ENCODE measurements at regions not wholly inside any gene's neighbourhood (a gene's known extent, or its start where the extent isn't known, plus 50 kb on each side); places are given as distances from the start of the nearest gene placed in this dataset.

DNA sequence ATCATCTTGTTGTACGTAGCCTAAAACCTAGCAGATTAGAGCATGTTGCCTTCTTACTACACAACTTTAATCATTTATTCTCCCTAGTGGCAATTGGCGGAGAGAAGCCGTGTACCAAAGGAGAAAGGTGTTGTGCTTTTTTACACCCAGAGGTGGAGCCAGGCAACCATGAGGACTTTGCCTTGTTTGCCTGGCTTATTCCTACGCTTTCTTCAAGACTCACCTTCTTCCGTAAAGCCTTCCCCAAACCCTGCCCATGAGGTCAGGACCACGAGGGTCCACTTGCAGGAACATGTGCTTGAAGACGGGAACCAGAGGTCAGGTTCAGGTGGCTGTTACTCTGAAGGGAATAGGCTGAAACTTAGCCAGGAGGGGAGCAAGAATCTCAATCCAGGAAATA, 290.5 kb downstream of the RAB28 start:
- no peak overlapping the region for H4K91ac ChIP-seq (replicated peaks; ENCODE audit: insufficient read length, low read length)
- DNase-seq (ENCODE audit: low read depth in 1 of 2, low spot score in 2 of 2) (no peak), FAIRE-seq (peak; percentile 66)
- H3K27me3 ChIP-seq (replicated peaks in 1 of 4; ENCODE audit: control insufficient read depth in 3 of 4, extremely low read depth in 1 of 4, insufficient read depth in 3 of 4, low read length in 3 of 4) = no peaks in the 10 kb centered on the region
- no peak overlapping the region for H3K14ac ChIP-seq (ENCODE audit: insufficient read length)
- no peak overlapping the region for H2AK5ac ChIP-seq (ENCODE audit: low read depth, low read length)
- H3K27ac ChIP-seq (ENCODE audit: low read depth, low read length) = no peak overlapping the region
- no peak overlapping the region for H2BK5ac ChIP-seq (ENCODE audit: low read depth, low read length)
- no peak overlapping the region for H3K4me3 ChIP-seq (ENCODE audit: extremely low read depth in 1 of 4, insufficient read depth in 2 of 4, low read depth in 3 of 4, low read length in 4 of 4)
- ChIA-PET CTCF (ENCODE audit: partially characterized antibody) (interaction anchor here (0.8 to 1.5 kb wide), 4 partner anchors 14 to 332 kb away, joined by 3 to 4 read pairs (median 3); no protein-coding TSS in a partner anchor), POLR2A (ENCODE audit: partially characterized antibody) (no interaction called here)
- no peak overlapping the region for H2BK15ac ChIP-seq (ENCODE audit: low read length)
- 92% methylated on average over 7 of the region's 7 CpGs; no CpG with 5 or more reads in 1 of the 2 experiments for WGBS, 2 experiments (ENCODE audit: extremely low coverage in 1 of 2, insufficient coverage in 1 of 2, insufficient read length in 1 of 2, insufficient replicate concordance in 2 of 2, low coverage in 1 of 2, low lambda C conversion rate in 2 of 2, missing lambda C conversion rate in 1 of 2)
- no peaks in the 10 kb centered on the region for H3K23me2 ChIP-seq (ENCODE audit: low read depth, low read length)
- H2AFZ ChIP-seq (ENCODE audit: low read length) = no peak overlapping the region
- H2BK20ac ChIP-seq (ENCODE audit: low read length) = no peak overlapping the region
- H4K20me1 ChIP-seq (replicated peaks in 1 of 2; ENCODE audit: control insufficient read depth in 1 of 2, insufficient read depth in 2 of 2, low read length in 2 of 2) = no peaks in the 10 kb centered on the region
- no peak overlapping the region for H4K5ac ChIP-seq (ENCODE audit: insufficient read length, low read depth, low read length)
- H3K4me2 ChIP-seq (ENCODE audit: insufficient read depth in 1 of 2, low read depth in 2 of 2, low read length in 2 of 2) = no peak overlapping the region
- no peak overlapping the region for H3K4ac ChIP-seq (replicated peaks; ENCODE audit: insufficient read length, low read depth, low read length)
- no peak overlapping the region for H3K23ac ChIP-seq (ENCODE audit: insufficient read length)
- H3K56ac ChIP-seq (replicated peaks; ENCODE audit: insufficient read length, low read depth, low read length) = no peak overlapping the region
- H3K79me2 ChIP-seq (ENCODE audit: control insufficient read depth in 1 of 2, insufficient read depth in 2 of 2, low read length in 2 of 2) = no peaks in the 10 kb centered on the region
- no peak overlapping the region for H2BK12ac ChIP-seq (ENCODE audit: low read depth, low read length)
- H3K36me3 ChIP-seq (ENCODE audit: control insufficient read depth in 2 of 4, insufficient read depth in 4 of 4, low read length in 3 of 4) = no peaks in the 10 kb centered on the region
- no peak overlapping the region for H3K18ac ChIP-seq (ENCODE audit: extremely low read depth, low read length)
- H2BK120ac ChIP-seq (replicated peaks; ENCODE audit: low read depth, low read length) = no peak overlapping the region
- H3K9me3 ChIP-seq (ENCODE audit: insufficient read depth in 2 of 2, low read depth in 1 of 2, low read length in 1 of 2) = no peaks in the 10 kb centered on the region
- H3K4me1 ChIP-seq (replicated peaks in 1 of 4; ENCODE audit: control insufficient read depth in 3 of 4, insufficient read depth in 4 of 4, low read length in 3 of 4) = no peaks in the 10 kb centered on the region
- H4K8ac ChIP-seq (ENCODE audit: extremely low read depth, insufficient read depth, low read length) = no peak overlapping the region
- no peaks in the 10 kb centered on the region for H3K79me1 ChIP-seq (ENCODE audit: low read depth, low read length)
- no peak overlapping the region for H3K9ac ChIP-seq (replicated peaks in 1 of 4; ENCODE audit: extremely low read depth in 1 of 4, low read depth in 3 of 4, low read length in 3 of 4)
- TF ChIP-seq, protein P1, sequence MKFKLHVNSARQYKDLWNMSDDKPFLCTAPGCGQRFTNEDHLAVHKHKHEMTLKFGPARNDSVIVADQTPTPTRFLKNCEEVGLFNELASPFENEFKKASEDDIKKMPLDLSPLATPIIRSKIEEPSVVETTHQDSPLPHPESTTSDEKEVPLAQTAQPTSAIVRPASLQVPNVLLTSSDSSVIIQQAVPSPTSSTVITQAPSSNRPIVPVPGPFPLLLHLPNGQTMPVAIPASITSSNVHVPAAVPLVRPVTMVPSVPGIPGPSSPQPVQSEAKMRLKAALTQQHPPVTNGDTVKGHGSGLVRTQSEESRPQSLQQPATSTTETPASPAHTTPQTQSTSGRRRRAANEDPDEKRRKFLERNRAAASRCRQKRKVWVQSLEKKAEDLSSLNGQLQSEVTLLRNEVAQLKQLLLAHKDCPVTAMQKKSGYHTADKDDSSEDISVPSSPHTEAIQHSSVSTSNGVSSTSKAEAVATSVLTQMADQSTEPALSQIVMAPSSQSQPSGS (IDR thresholded peaks at IDR 0.05; ENCODE audit: low read length) = no peak
- TF ChIP-seq RAD21 (IDR thresholded peaks at IDR 0.05 in 1 of 2, conservative IDR thresholded peaks at IDR 0.05 in 1 of 2; ENCODE audit: low read depth in 2 of 2, low read length in 2 of 2) (peak; percentile 70 to 75), JUND (IDR thresholded peaks at IDR 0.05; ENCODE audit: low read length) (no peak), JUN (IDR thresholded peaks at IDR 0.05; ENCODE audit: low read depth, low read length) (no peak), MAFK (IDR thresholded peaks at IDR 0.05; ENCODE audit: low read depth, low read length) (no peak), TBP (IDR thresholded peaks at IDR 0.05; ENCODE audit: low read depth, low read length) (no peak)
- TF ChIP-seq, protein P2, sequence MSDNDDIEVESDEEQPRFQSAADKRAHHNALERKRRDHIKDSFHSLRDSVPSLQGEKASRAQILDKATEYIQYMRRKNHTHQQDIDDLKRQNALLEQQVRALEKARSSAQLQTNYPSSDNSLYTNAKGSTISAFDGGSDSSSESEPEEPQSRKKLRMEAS (IDR thresholded peaks at IDR 0.05) = peak; percentile 60; the same call in 1 of the 2 replicates
- TF ChIP-seq, protein P3, sequence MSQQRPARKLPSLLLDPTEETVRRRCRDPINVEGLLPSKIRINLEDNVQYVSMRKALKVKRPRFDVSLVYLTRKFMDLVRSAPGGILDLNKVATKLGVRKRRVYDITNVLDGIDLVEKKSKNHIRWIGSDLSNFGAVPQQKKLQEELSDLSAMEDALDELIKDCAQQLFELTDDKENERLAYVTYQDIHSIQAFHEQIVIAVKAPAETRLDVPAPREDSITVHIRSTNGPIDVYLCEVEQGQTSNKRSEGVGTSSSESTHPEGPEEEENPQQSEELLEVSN (IDR thresholded peaks at IDR 0.05) = 0 out of 2 replicates have a peak, but pooled peaks have one; percentile 23
- TF ChIP-seq, protein P4, sequence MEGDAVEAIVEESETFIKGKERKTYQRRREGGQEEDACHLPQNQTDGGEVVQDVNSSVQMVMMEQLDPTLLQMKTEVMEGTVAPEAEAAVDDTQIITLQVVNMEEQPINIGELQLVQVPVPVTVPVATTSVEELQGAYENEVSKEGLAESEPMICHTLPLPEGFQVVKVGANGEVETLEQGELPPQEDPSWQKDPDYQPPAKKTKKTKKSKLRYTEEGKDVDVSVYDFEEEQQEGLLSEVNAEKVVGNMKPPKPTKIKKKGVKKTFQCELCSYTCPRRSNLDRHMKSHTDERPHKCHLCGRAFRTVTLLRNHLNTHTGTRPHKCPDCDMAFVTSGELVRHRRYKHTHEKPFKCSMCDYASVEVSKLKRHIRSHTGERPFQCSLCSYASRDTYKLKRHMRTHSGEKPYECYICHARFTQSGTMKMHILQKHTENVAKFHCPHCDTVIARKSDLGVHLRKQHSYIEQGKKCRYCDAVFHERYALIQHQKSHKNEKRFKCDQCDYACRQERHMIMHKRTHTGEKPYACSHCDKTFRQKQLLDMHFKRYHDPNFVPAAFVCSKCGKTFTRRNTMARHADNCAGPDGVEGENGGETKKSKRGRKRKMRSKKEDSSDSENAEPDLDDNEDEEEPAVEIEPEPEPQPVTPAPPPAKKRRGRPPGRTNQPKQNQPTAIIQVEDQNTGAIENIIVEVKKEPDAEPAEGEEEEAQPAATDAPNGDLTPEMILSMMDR (IDR thresholded peaks at IDR 0.05; ENCODE audit: control extremely low read depth in 1 of 3, insufficient read depth in 1 of 3, low read depth in 1 of 3, low read length in 3 of 3) = peak; percentile 5 to 61 (median 59)
